GM23248 (cell line): ENCODE measurements at regions not wholly inside any gene's neighbourhood (a gene's known extent, or its start where the extent isn't known, plus 50 kb on each side); places are given as distances from the start of the nearest gene placed in this dataset.

ENCODE experiments used
- EZH2 ChIP-seq: fragments of 200-600 bp; sonication (generic); IDR thresholded peaks from 2 replicates; pipeline ENCODE4 v1.6.1; 2018; ENCODE audit warnings: antibody characterized with exemption, mild to moderate bottlenecking; ENCODE audit not compliant: insufficient read depth, poor library complexity, severe bottlenecking
- EZH2phosphoT487 ChIP-seq: fragments of 200-600 bp; sonication (generic); IDR thresholded peaks from 2 replicates; pipeline ENCODE4 v1.6.1; 2018; ENCODE audit warnings: antibody characterized with exemption, moderate library complexity, mild to moderate bottlenecking, low read depth; ENCODE audit not compliant: insufficient read depth

GRCh38 chrX:121283921-121284320 lies 236.5 kb downstream of the GLUD2 start:
- no peak for TF ChIP-seq EZH2phosphoT487
- no peak for TF ChIP-seq EZH2
